ENCODE measurements at regions not wholly inside any gene's neighbourhood (a gene's known extent, or its start where the extent isn't known, plus 50 kb on each side); places are given as distances from the start of the nearest gene placed in this dataset.

DNA sequence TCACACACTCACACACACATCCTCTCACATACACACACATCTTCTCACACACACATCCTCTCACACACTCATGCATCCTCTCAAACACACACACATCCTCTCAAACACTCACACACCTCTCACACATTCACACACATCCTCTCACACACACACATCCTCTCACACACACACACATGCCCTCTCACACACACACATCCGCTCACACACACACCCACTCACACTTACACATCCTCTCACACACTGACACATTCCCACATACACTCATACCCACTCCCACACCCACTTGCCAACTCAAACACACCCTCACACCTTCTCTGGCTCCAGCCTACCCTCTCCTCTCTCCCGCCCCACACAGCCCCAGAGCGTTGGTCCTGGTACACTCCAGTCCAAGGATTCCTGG lies 127.9 kb upstream of the SLC30A5 start:
- TF ChIP-seq, protein P1, sequence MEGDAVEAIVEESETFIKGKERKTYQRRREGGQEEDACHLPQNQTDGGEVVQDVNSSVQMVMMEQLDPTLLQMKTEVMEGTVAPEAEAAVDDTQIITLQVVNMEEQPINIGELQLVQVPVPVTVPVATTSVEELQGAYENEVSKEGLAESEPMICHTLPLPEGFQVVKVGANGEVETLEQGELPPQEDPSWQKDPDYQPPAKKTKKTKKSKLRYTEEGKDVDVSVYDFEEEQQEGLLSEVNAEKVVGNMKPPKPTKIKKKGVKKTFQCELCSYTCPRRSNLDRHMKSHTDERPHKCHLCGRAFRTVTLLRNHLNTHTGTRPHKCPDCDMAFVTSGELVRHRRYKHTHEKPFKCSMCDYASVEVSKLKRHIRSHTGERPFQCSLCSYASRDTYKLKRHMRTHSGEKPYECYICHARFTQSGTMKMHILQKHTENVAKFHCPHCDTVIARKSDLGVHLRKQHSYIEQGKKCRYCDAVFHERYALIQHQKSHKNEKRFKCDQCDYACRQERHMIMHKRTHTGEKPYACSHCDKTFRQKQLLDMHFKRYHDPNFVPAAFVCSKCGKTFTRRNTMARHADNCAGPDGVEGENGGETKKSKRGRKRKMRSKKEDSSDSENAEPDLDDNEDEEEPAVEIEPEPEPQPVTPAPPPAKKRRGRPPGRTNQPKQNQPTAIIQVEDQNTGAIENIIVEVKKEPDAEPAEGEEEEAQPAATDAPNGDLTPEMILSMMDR (IDR thresholded peaks at IDR 0.05; ENCODE audit: borderline replicate concordance, extremely low read depth, low read length, poor library complexity, severe bottlenecking), result no peak
- TF ChIP-seq EZH2 (IDR thresholded peaks at IDR 0.05; ENCODE audit: borderline replicate concordance, low read depth, low read length, severe bottlenecking), result no peak

Data from DND-41 (cell line).